ENCODE measurements at regions not wholly inside any gene's neighbourhood (a gene's known extent, or its start where the extent isn't known, plus 50 kb on each side); places are given as distances from the start of the nearest gene placed in this dataset.
"Not testable (repeated sequence)": the region's sequence is repeated elsewhere in the genome, so short reads cannot be mapped to it uniquely, and the experiment has no call there.

GRCh38 chr2:12624905-12625598, 91.7 kb upstream of the TRIB2 start:
- no TSS peak for BruUV-seq (replicated peaks)

GRCh38 chr2:12628541-12628940, 88.2 kb upstream of the TRIB2 start:
- H3K9me3 ChIP-seq (ENCODE audit: insufficient read depth, low read depth); POLR2A ChIA-PET (ENCODE audit: unreplicated experiment): not testable (repeated sequence)

More at GRCh38 chr2:12624905-12625598, 91.7 kb upstream of the TRIB2 start:
- Histone ChIP-seq H3F3A (ENCODE audit: insufficient read depth, low read depth) (no peaks in the 10 kb centered on the region), H3K27ac (no peak overlapping the region), H3K4me1 (replicated peaks; ENCODE audit: insufficient read depth) (no peaks in the 10 kb centered on the region), H3K4me3 (no peak overlapping the region), H4K20me1 (ENCODE audit: insufficient read depth) (no peaks in the 10 kb centered on the region), H3K9me2 (ENCODE audit: insufficient read depth) (no peaks in the 10 kb centered on the region), H3K36me3 (ENCODE audit: low read depth) (no peaks in the 10 kb centered on the region), H3K9me3 (ENCODE audit: insufficient read depth, low read depth) (no peaks in the 10 kb centered on the region), H2AFZ (peak overlapping the region; percentile 25; the same call in 1 of the 2 replicates), H3K27me3 (ENCODE audit: insufficient read depth, low read depth) (no peaks in the 10 kb centered on the region), H3K4me2 (no peak overlapping the region), H3K79me2 (ENCODE audit: low read depth) (no peaks in the 10 kb centered on the region)
- POLR2A ChIA-PET (ENCODE audit: unreplicated experiment): no interaction called here
- no peak for DNase-seq
- CTCF ChIA-PET: no interaction called here
- TF ChIP-seq EZH2 (IDR thresholded peaks at IDR 0.05; ENCODE audit: low read depth): no peak
- no peak for TF ChIP-seq CTCF (conservative IDR thresholded peaks at IDR 0.05)
- intact Hi-C loops (cut with micrococcal nuclease; ENCODE audit: unreplicated experiment): no loop called here

GRCh38 chr2:12636837-12637581, 79.7 kb upstream of the TRIB2 start:
- Histone ChIP-seq H4K20me1 (ENCODE audit: insufficient read depth) (no peaks in the 10 kb centered on the region), H3K4me1 (replicated peaks; ENCODE audit: insufficient read depth) (no peaks in the 10 kb centered on the region; the same call in 1 of the 2 replicates), H2AFZ (no peak overlapping the region), H3K27ac (no peak overlapping the region), H3K79me2 (ENCODE audit: low read depth) (no peaks in the 10 kb centered on the region), H3K9me3 (ENCODE audit: insufficient read depth, low read depth) (no peaks in the 10 kb centered on the region), H3K36me3 (ENCODE audit: low read depth) (no peaks in the 10 kb centered on the region), H3K27me3 (ENCODE audit: insufficient read depth, low read depth) (no peaks in the 10 kb centered on the region), H3F3A (ENCODE audit: insufficient read depth, low read depth) (no peaks in the 10 kb centered on the region), H3K4me2 (no peak overlapping the region), H3K9me2 (ENCODE audit: insufficient read depth) (no peaks in the 10 kb centered on the region), H3K4me3 (no peak overlapping the region)
- no peak for DNase-seq
- CTCF ChIA-PET: interaction anchor here (0.6 kb wide), 1 partner anchor 41 kb away, joined by 3 read pairs; no protein-coding TSS in a partner anchor
- BruUV-seq (replicated peaks): no TSS peak
- TF ChIP-seq EZH2 (IDR thresholded peaks at IDR 0.05; ENCODE audit: low read depth): no peak
- TF ChIP-seq CTCF (conservative IDR thresholded peaks at IDR 0.05): no peak
- intact Hi-C loops (cut with micrococcal nuclease; ENCODE audit: unreplicated experiment): no loop called here
- POLR2A ChIA-PET (ENCODE audit: unreplicated experiment): interaction anchor here (0.6 kb wide), 1 partner anchor 890 kb away, joined by 3 read pairs; the partner anchor contains the start of gene LPIN1

More at GRCh38 chr2:12628541-12628940, 88.2 kb upstream of the TRIB2 start:
- H3K9me2 ChIP-seq (ENCODE audit: insufficient read depth); BruUV-seq (replicated peaks); H3F3A ChIP-seq (ENCODE audit: insufficient read depth, low read depth); H3K27me3 ChIP-seq (ENCODE audit: insufficient read depth, low read depth); H3K79me2 ChIP-seq (ENCODE audit: low read depth); H4K20me1 ChIP-seq (ENCODE audit: insufficient read depth); intact Hi-C loops (cut with micrococcal nuclease; ENCODE audit: unreplicated experiment); H2AFZ ChIP-seq; H3K36me3 ChIP-seq (ENCODE audit: low read depth); H3K4me2 ChIP-seq; H3K27ac ChIP-seq; DNase-seq; CTCF ChIA-PET; H3K4me1 ChIP-seq (replicated peaks; ENCODE audit: insufficient read depth); H3K4me3 ChIP-seq: not testable (repeated sequence)
